SK-N-MC (cell line): ENCODE measurements at regions not wholly inside any gene's neighbourhood (a gene's known extent, or its start where the extent isn't known, plus 50 kb on each side); places are given as distances from the start of the nearest gene placed in this dataset.

ENCODE experiments used
- DNase-seq: peaks from one replicate; pipeline ENCODE4 v3.0.0-alpha.2; 2011; ENCODE audit warnings: low read depth, low spot score
- H3K27ac ChIP-seq: fragments of 200-600 bp; sonication (generic); 2 replicates; pipeline ENCODE4 v1.5.1; 2016; ENCODE audit warnings: mixed run types
- H3K36me3 ChIP-seq: fragments of 200-600 bp; sonication (generic); 2 replicates; pipeline ENCODE4 v1.6.1; 2017; ENCODE audit warnings: antibody characterized with exemption, low read length, mixed read lengths; ENCODE audit not compliant: insufficient read depth
- H3K4me3 ChIP-seq: fragments of 200-600 bp; sonication (generic); 2 replicates; pipeline ENCODE4 v1.5.1; 2016
- H3K9ac ChIP-seq: fragments of 200-600 bp; sonication (generic); 2 replicates; pipeline ENCODE4 v1.8.0; 2017; ENCODE audit warnings: mixed run types, mixed read lengths; ENCODE audit not compliant: insufficient read length
- H3K9me3 ChIP-seq: fragments of 200-600 bp; sonication (generic); 2 replicates; pipeline ENCODE4 v1.6.1; 2017; ENCODE audit warnings: low read depth, mild to moderate bottlenecking, antibody characterized with exemption, low read length, moderate library complexity, mixed read lengths
- EZH2 ChIP-seq: fragments of 200-600 bp; sonication (generic); IDR thresholded peaks from one replicate; pipeline ENCODE4 v1.6.1; 2017; ENCODE audit warnings: antibody characterized with exemption
- FOXP2 ChIP-seq: optimal IDR thresholded peaks from 2 replicates; pipeline ENCODE3; 2011; ENCODE audit warnings: mild to moderate bottlenecking, moderate library complexity; ENCODE audit not compliant: insufficient read depth; ENCODE audit errors: extremely low read length, control extremely low read depth
- POLR2AphosphoS5 ChIP-seq: IDR thresholded peaks from 2 replicates; pipeline ENCODE4 v1.6.1; 2012; ENCODE audit warnings: mild to moderate bottlenecking, low read depth, low read length, borderline replicate concordance

- Histone ChIP-seq H3K36me3 (no peaks in the 10 kb centered on the region), H3K9me3 (no peaks in the 10 kb centered on the region), H3K4me3 (no peak overlapping the region), H3K9ac (no peak overlapping the region), H3K27ac (no peak overlapping the region)
- TF ChIP-seq POLR2AphosphoS5 (no peak), FOXP2 (no peak), EZH2 (no peak)
- no peak for DNase-seq
Observed at GRCh38 chr18:11388755-11389680, 220.4 kb upstream of the SLC35G4 start.

GRCh38 chr18:11387880-11388279 lies 221.5 kb upstream of the SLC35G4 start:
- Histone ChIP-seq H3K36me3 (no peaks in the 10 kb centered on the region), H3K9me3 (no peaks in the 10 kb centered on the region), H3K27ac (no peak overlapping the region), H3K4me3 (no peak overlapping the region), H3K9ac (no peak overlapping the region)
- DNase-seq = no peak
- TF ChIP-seq EZH2 (no peak), FOXP2 (no peak), POLR2AphosphoS5 (no peak)

GRCh38 chr18:11383381-11383780 lies 226.0 kb upstream of the SLC35G4 start:
- no peaks in the 10 kb centered on the region for H3K9me3 ChIP-seq
- H3K4me3 ChIP-seq = no peak overlapping the region
- no peak overlapping the region for H3K27ac ChIP-seq
- no peak for DNase-seq
- TF ChIP-seq FOXP2 = no peak
- TF ChIP-seq EZH2 = no peak
- TF ChIP-seq POLR2AphosphoS5 = no peak
- no peaks in the 10 kb centered on the region for H3K36me3 ChIP-seq
- H3K9ac ChIP-seq = no peak overlapping the region

GRCh38 chr18:11380968-11381367 lies 228.4 kb upstream of the SLC35G4 start:
- Histone ChIP-seq H3K4me3 (no peak overlapping the region), H3K9me3 (no peaks in the 10 kb centered on the region), H3K27ac (no peak overlapping the region), H3K9ac (no peak overlapping the region), H3K36me3 (no peaks in the 10 kb centered on the region)
- no peak for DNase-seq
- no peak for TF ChIP-seq POLR2AphosphoS5
- TF ChIP-seq EZH2 = no peak
- TF ChIP-seq FOXP2 = no peak

- no peak overlapping the region for H3K9ac ChIP-seq
- no peak for TF ChIP-seq EZH2
- no peak for TF ChIP-seq FOXP2
- TF ChIP-seq POLR2AphosphoS5 = no peak
- H3K9me3 ChIP-seq = no peaks in the 10 kb centered on the region
- no peak for DNase-seq
- H3K36me3 ChIP-seq = no peaks in the 10 kb centered on the region
- H3K27ac ChIP-seq = no peak overlapping the region
- H3K4me3 ChIP-seq = no peak overlapping the region
Observed at GRCh38 chr18:11379660-11380059, 229.7 kb upstream of the SLC35G4 start.

- TF ChIP-seq POLR2AphosphoS5 (no peak), FOXP2 (no peak), EZH2 (no peak)
- Histone ChIP-seq H3K9me3 (no peaks in the 10 kb centered on the region), H3K9ac (no peak overlapping the region), H3K27ac (no peak overlapping the region), H3K4me3 (no peak overlapping the region), H3K36me3 (no peaks in the 10 kb centered on the region)
- no peak for DNase-seq
Observed at GRCh38 chr18:11377766-11378540, 228.6 kb upstream of the PIEZO2 start.

- Histone ChIP-seq H3K9me3 (no peaks in the 10 kb centered on the region), H3K4me3 (no peak overlapping the region), H3K27ac (no peak overlapping the region), H3K36me3 (no peaks in the 10 kb centered on the region), H3K9ac (no peak overlapping the region)
- DNase-seq = no peak
- TF ChIP-seq FOXP2 (no peak), EZH2 (no peak), POLR2AphosphoS5 (no peak)
Observed at GRCh38 chr18:11372163-11372562, 222.8 kb upstream of the PIEZO2 start.

- DNase-seq = no peak
- H3K36me3 ChIP-seq = no peaks in the 10 kb centered on the region
- H3K27ac ChIP-seq = no peak overlapping the region
- no peak for TF ChIP-seq POLR2AphosphoS5
- no peak for TF ChIP-seq FOXP2
- no peak for TF ChIP-seq EZH2
- H3K9ac ChIP-seq = no peak overlapping the region
- H3K4me3 ChIP-seq = no peak overlapping the region
- H3K9me3 ChIP-seq = no peaks in the 10 kb centered on the region
Observed at GRCh38 chr18:11369556-11369955, 220.2 kb upstream of the PIEZO2 start.
